Astrocyte (in vitro differentiated cells and primary cell): ENCODE measurements at regions not wholly inside any gene's neighbourhood (a gene's known extent, or its start where the extent isn't known, plus 50 kb on each side); places are given as distances from the start of the nearest gene placed in this dataset.

Experiments
- DNase-seq: peaks from one replicate; pipeline ENCODE4 v3.0.0-alpha.2; 2010; ENCODE audit warnings: low read depth
- FAIRE-seq: peaks from 2 replicates; lab custom pipeline; 2011; peaks lifted over from hg19 to GRCh38; lab: Jason Lieb, UNC
- H2AFZ ChIP-seq: 2 replicates; pipeline ENCODE4 v1.6.0; 2012; ENCODE audit warnings: low read depth, low read length, inconsistent platforms
- H3K27ac ChIP-seq: 2 replicates; pipeline ENCODE4 v1.5.1; 2011; ENCODE audit warnings: low read depth, low read length, inconsistent platforms
- H3K27me3 ChIP-seq: 2 replicates; pipeline ENCODE4 v1.6.0; 2011; ENCODE audit warnings: low read length, inconsistent platforms; ENCODE audit not compliant: insufficient read depth
- H3K36me3 ChIP-seq: 2 replicates; pipeline ENCODE4 v1.5.1; 2011; ENCODE audit warnings: low read length, inconsistent platforms; ENCODE audit not compliant: insufficient read depth
- H3K4me1 ChIP-seq: 2 replicates; pipeline ENCODE4 v1.5.1; 2011; ENCODE audit warnings: low read length, inconsistent platforms; ENCODE audit not compliant: insufficient read depth
- H3K4me2 ChIP-seq: 2 replicates; pipeline ENCODE4 v1.6.0; 2012; ENCODE audit warnings: low read length, inconsistent platforms
- H3K4me3 ChIP-seq: 2 replicates; pipeline ENCODE4 v1.5.1; 2011; ENCODE audit warnings: low read depth, mild to moderate bottlenecking, low read length, inconsistent platforms; ENCODE audit not compliant: insufficient read depth
- H3K79me2 ChIP-seq: 2 replicates; pipeline ENCODE4 v1.6.0; 2012; ENCODE audit warnings: mild to moderate bottlenecking, low read length, inconsistent platforms; ENCODE audit not compliant: insufficient read depth
- H3K9ac ChIP-seq: 2 replicates; pipeline ENCODE4 v1.6.0; 2012; ENCODE audit warnings: mild to moderate bottlenecking, low read length, inconsistent platforms
- H3K9me3 ChIP-seq: 2 replicates; pipeline ENCODE4 v1.5.1; 2012; ENCODE audit warnings: low read depth, mild to moderate bottlenecking, low read length, inconsistent platforms; ENCODE audit not compliant: insufficient read depth
- H4K20me1 ChIP-seq: 2 replicates; pipeline ENCODE4 v1.6.0; 2012; ENCODE audit warnings: low read length, inconsistent platforms; ENCODE audit not compliant: insufficient read depth
- H3K27ac Mint-ChIP-seq: one replicate; pipeline ENCODE4 v1.8.0; 2021; ENCODE audit warnings: mild to moderate bottlenecking, mixed read lengths; ENCODE audit not compliant: unreplicated experiment
- H3K27me3 Mint-ChIP-seq: one replicate; pipeline ENCODE4 v1.8.0; 2021; ENCODE audit warnings: low read depth, mixed read lengths; ENCODE audit not compliant: unreplicated experiment
- H3K36me3 Mint-ChIP-seq: one replicate; pipeline ENCODE4 v1.8.0; 2021; ENCODE audit warnings: low read depth, mixed read lengths; ENCODE audit not compliant: unreplicated experiment
- H3K4me1 Mint-ChIP-seq: one replicate; pipeline ENCODE4 v1.8.0; 2021; ENCODE audit warnings: low read depth, mixed read lengths; ENCODE audit not compliant: unreplicated experiment
- H3K4me3 Mint-ChIP-seq: one replicate; pipeline ENCODE4 v1.8.0; 2021; ENCODE audit warnings: mild to moderate bottlenecking, moderate library complexity, mixed read lengths; ENCODE audit not compliant: unreplicated experiment
- H3K9me3 Mint-ChIP-seq: one replicate; pipeline ENCODE4 v1.8.0; 2021; ENCODE audit warnings: mild to moderate bottlenecking, mixed read lengths; ENCODE audit not compliant: unreplicated experiment
- CTCF ChIP-seq: IDR thresholded peaks from 2 replicates; pipeline ENCODE4 v1.5.1; 2011; ENCODE audit warnings: low read depth, mild to moderate bottlenecking, inconsistent platforms, low read length, moderate library complexity; ENCODE audit not compliant: insufficient read depth
- EZH2 ChIP-seq: IDR thresholded peaks from 2 replicates; pipeline ENCODE4 v1.6.1; 2012; ENCODE audit warnings: mild to moderate bottlenecking, low read length, inconsistent platforms; ENCODE audit not compliant: insufficient read depth

- H3K36me3 ChIP-seq: no peaks in the 10 kb centered on the region
- H2AFZ ChIP-seq: no peak overlapping the region
- Mint-ChIP-seq H3K27ac (no peak overlapping the region), H3K36me3 (no peaks in the 10 kb centered on the region), H3K4me1 (no peaks in the 10 kb centered on the region), H3K27me3 (peaks cover 47% of the 10 kb centered on the region), H3K4me3 (no peak overlapping the region), H3K9me3 (no peaks in the 10 kb centered on the region)
- FAIRE-seq: no peak
- H3K4me3 ChIP-seq: no peak overlapping the region
- TF ChIP-seq EZH2 (no peak), CTCF (no peak)
- no peaks in the 10 kb centered on the region for H3K27me3 ChIP-seq
- peaks cover 5% of the 10 kb centered on the region for H3K9me3 ChIP-seq
- DNase-seq: no peak
- H4K20me1 ChIP-seq: no peaks in the 10 kb centered on the region
- H3K79me2 ChIP-seq: no peaks in the 10 kb centered on the region
- H3K9ac ChIP-seq: no peak overlapping the region
- no peak overlapping the region for H3K4me2 ChIP-seq
- no peaks in the 10 kb centered on the region for H3K4me1 ChIP-seq
- no peak overlapping the region for H3K27ac ChIP-seq
These were observed 1511.1 kb downstream of the BRD1 start for GRCh38 chr22:48316257-48317250.

GRCh38 chr22:48315439-48316256 is 1512.0 kb downstream of the BRD1 start:
- H3K36me3 ChIP-seq: no peaks in the 10 kb centered on the region
- Mint-ChIP-seq H3K4me3 (no peak overlapping the region), H3K27ac (no peak overlapping the region), H3K9me3 (no peaks in the 10 kb centered on the region), H3K27me3 (peaks cover 40% of the 10 kb centered on the region), H3K4me1 (no peaks in the 10 kb centered on the region), H3K36me3 (no peaks in the 10 kb centered on the region)
- TF ChIP-seq CTCF: no peak
- TF ChIP-seq EZH2: no peak
- H3K4me3 ChIP-seq: no peak overlapping the region
- DNase-seq (no peak), FAIRE-seq (no peak)
- no peak overlapping the region for H2AFZ ChIP-seq
- no peaks in the 10 kb centered on the region for H4K20me1 ChIP-seq
- no peaks in the 10 kb centered on the region for H3K27me3 ChIP-seq
- no peaks in the 10 kb centered on the region for H3K79me2 ChIP-seq
- no peak overlapping the region for H3K4me2 ChIP-seq
- H3K27ac ChIP-seq: no peak overlapping the region
- H3K4me1 ChIP-seq: no peaks in the 10 kb centered on the region
- peaks cover 5% of the 10 kb centered on the region for H3K9me3 ChIP-seq
- H3K9ac ChIP-seq: no peak overlapping the region
